ENCODE measurements at regions not wholly inside any gene's neighbourhood (a gene's known extent, or its start where the extent isn't known, plus 50 kb on each side); places are given as distances from the start of the nearest gene placed in this dataset.

GRCh38 chr1:55559842-55560241, 344.7 kb upstream of the USP24 start:
- H4K20me1 ChIP-seq (ENCODE audit: control insufficient read depth, insufficient read depth, insufficient read length), result no peaks in the 10 kb centered on the region
- Mint-ChIP-seq H3K27me3 (ENCODE audit: low read depth) (peaks cover 3% of the 10 kb centered on the region), H3K4me3 (no peak overlapping the region), H3K4me1 (no peaks in the 10 kb centered on the region; a peak in 1 of 4 replicates), H3K27ac (no peak overlapping the region), H3K9me3 (no peaks in the 10 kb centered on the region), H3K36me3 (ENCODE audit: insufficient read depth in 1 of 3, low read depth in 3 of 3) (no peaks in the 10 kb centered on the region)
- H3K9me3 ChIP-seq (ENCODE audit: control insufficient read depth, low read depth, low read length), result no peaks in the 10 kb centered on the region
- H3K4ac ChIP-seq (ENCODE audit: low read depth, low read length), result no peak overlapping the region
- no peak overlapping the region for H4K91ac ChIP-seq (ENCODE audit: insufficient read length, low read depth, low read length)
- no peak overlapping the region for H3K9ac ChIP-seq (ENCODE audit: extremely low read depth, insufficient read length, low read length)
- no peak overlapping the region for H3K56ac ChIP-seq (ENCODE audit: insufficient read length, low read depth, low read length)
- no peak overlapping the region for H2AK5ac ChIP-seq (ENCODE audit: insufficient read length, low read length)
- no peaks in the 10 kb centered on the region for H3K79me1 ChIP-seq (ENCODE audit: insufficient read depth, low read depth, low read length, poor library complexity, severe bottlenecking)
- no peak overlapping the region for H3K27ac ChIP-seq (ENCODE audit: insufficient read length, low read depth, low read length)
- no peak overlapping the region for H3K14ac ChIP-seq (ENCODE audit: insufficient read depth, low read length)
- H3K18ac ChIP-seq (ENCODE audit: insufficient read length, low read depth, low read length), result no peak overlapping the region
- H3K4me2 ChIP-seq (ENCODE audit: insufficient read depth, insufficient read length, low read length), result no peak overlapping the region
- no CpG with 5 or more reads among the region's 6 CpGs for WGBS (ENCODE audit: extremely low coverage, insufficient read length, low lambda C conversion rate)
- H2BK5ac ChIP-seq (ENCODE audit: insufficient read length, low read length), result no peak overlapping the region
- H2BK15ac ChIP-seq (ENCODE audit: low read depth, low read length), result no peak overlapping the region
- H3T11ph ChIP-seq (ENCODE audit: low read length), result no peak overlapping the region
- no peaks in the 10 kb centered on the region for H3K4me1 ChIP-seq (ENCODE audit: insufficient read depth, low read length)
- H3K79me2 ChIP-seq (ENCODE audit: insufficient read depth, low read length), result no peaks in the 10 kb centered on the region
- H2AFZ ChIP-seq (ENCODE audit: low read length), result no peak overlapping the region
- no peak overlapping the region for H2BK120ac ChIP-seq (ENCODE audit: low read depth, low read length, poor library complexity, severe bottlenecking)
- H3K27me3 ChIP-seq (ENCODE audit: insufficient read depth, low read length), result no peaks in the 10 kb centered on the region
- no peak overlapping the region for H4K8ac ChIP-seq (replicated peaks; ENCODE audit: insufficient read length, low read depth, low read length)
- no peak overlapping the region for H2BK20ac ChIP-seq (ENCODE audit: low read depth, low read length, poor library complexity, severe bottlenecking)
- H3K23me2 ChIP-seq (ENCODE audit: insufficient read length, low read depth, low read length, poor library complexity, severe bottlenecking), result no peaks in the 10 kb centered on the region
- no peak overlapping the region for H2BK12ac ChIP-seq (ENCODE audit: insufficient read length, low read depth, low read length)
- DNase-seq, result no peak
- no peak overlapping the region for H3K23ac ChIP-seq (ENCODE audit: insufficient read length, low read depth, low read length)
- no peak for TF ChIP-seq CTCF (conservative IDR thresholded peaks at IDR 0.05)
- H4K5ac ChIP-seq (ENCODE audit: insufficient read length, low read depth, low read length), result no peak overlapping the region

Measured in H9 (cell line).